ENCODE measurements at regions not wholly inside any gene's neighbourhood (a gene's known extent, or its start where the extent isn't known, plus 50 kb on each side); places are given as distances from the start of the nearest gene placed in this dataset.

DNA sequence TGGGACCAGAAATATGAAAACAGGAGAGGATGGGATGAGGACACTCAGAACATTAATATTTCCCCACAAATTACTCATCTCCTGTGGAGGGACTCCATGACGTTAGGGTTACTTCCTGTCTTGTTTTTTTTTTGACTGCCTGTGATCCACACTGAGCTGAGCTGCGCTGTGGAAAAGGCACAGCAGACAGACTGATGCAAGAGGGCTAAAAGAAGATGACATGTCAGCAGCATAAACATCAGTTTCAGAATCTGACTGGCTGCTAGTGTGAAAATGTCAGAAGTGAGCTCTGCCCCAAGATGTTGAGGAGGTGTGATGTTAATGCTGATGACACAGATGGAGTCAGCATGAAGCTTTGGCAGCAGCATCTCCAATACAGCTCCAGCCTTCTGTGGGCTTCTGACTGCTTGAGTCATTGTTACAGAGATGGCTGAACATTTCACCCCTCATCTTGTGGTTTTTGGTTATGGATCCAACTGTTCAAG is 286.8 kb downstream of the BLID start:
- H3K27me3 ChIP-seq: no peaks in the 10 kb centered on the region
- intact Hi-C loops (cut with DNase I): no loop called here
- peak; percentile 95 for ATAC-seq

DNA sequence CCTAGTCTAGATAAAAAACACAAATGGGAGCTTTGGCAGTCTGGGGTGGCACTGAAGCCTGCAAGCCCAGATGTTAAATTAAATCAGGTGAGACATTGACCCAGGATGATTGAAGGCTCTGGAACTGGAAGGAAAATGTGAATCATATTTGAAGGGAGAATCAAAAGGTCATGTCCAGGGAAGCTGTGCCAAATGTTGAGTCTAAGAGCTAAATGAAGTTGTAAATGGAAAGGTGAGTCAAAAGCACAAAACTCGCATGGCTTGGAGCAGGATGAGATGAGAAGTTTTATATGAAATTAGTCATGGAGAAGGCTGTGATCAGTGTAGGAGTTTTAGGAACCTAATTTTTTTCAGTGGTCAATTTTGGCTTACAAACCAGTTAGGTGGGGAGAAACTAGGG is 301.1 kb downstream of the BLID start:
- ATAC-seq (no peak), DNase-seq (no peak)
- Histone ChIP-seq H3K4me1 (no peaks in the 10 kb centered on the region), H3K9me3 (peaks cover 0 to 33% of the 10 kb centered on the region in 2 donors), H3K27me3 (no peaks in the 10 kb centered on the region), H3K27ac (no peak overlapping the region), H3K4me3 (no peak overlapping the region), H3K36me3 (no peaks in the 10 kb centered on the region)
- intact Hi-C loops (cut with DNase I): no loop called here
- TF ChIP-seq, protein P1, sequence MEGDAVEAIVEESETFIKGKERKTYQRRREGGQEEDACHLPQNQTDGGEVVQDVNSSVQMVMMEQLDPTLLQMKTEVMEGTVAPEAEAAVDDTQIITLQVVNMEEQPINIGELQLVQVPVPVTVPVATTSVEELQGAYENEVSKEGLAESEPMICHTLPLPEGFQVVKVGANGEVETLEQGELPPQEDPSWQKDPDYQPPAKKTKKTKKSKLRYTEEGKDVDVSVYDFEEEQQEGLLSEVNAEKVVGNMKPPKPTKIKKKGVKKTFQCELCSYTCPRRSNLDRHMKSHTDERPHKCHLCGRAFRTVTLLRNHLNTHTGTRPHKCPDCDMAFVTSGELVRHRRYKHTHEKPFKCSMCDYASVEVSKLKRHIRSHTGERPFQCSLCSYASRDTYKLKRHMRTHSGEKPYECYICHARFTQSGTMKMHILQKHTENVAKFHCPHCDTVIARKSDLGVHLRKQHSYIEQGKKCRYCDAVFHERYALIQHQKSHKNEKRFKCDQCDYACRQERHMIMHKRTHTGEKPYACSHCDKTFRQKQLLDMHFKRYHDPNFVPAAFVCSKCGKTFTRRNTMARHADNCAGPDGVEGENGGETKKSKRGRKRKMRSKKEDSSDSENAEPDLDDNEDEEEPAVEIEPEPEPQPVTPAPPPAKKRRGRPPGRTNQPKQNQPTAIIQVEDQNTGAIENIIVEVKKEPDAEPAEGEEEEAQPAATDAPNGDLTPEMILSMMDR (IDR thresholded peaks at IDR 0.05): no peak

More for the DNA sequence above, 286.8 kb downstream of the BLID start:
- H3K4me3 ChIP-seq: no peak overlapping the region
- TF ChIP-seq, protein P1 (IDR thresholded peaks at IDR 0.05): no peak
- no peak overlapping the region for H3K27ac ChIP-seq
- H3K9me3 ChIP-seq: peaks cover 0 to 19% of the 10 kb centered on the region in 2 donors
- no peaks in the 10 kb centered on the region for H3K4me1 ChIP-seq
- DNase-seq: peak in 3 of 4 donors; percentile 32 to 70 (median 54)
- no peaks in the 10 kb centered on the region for H3K36me3 ChIP-seq

DNA sequence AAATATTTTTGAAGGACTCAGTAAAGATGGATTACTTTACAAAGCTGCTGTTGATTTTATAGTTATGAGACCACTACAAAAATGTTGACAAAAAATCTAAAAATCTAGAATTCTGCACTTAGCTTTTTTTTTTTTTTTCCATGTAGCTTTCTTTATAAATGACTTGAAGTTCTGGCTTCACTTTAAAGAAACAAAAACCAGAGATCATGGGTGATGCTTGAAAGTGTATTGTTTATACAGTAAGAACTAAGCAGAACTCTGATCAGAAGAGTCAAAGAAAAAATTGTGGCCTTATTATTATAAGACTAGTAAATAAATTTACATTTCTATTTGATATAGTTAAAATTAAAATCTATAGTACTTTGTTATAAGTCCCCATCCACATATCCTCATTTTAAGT is 301.7 kb downstream of the BLID start:
- Histone ChIP-seq H3K4me1 (no peaks in the 10 kb centered on the region), H3K4me3 (no peak overlapping the region), H3K27ac (no peak overlapping the region), H3K9me3 (peaks cover 0 to 33% of the 10 kb centered on the region in 2 donors), H3K36me3 (no peaks in the 10 kb centered on the region), H3K27me3 (no peaks in the 10 kb centered on the region)
- intact Hi-C loops (cut with DNase I): no loop called here
- DNase-seq (no peak), ATAC-seq (no peak)
- TF ChIP-seq, protein P1 (IDR thresholded peaks at IDR 0.05): no peak

DNA sequence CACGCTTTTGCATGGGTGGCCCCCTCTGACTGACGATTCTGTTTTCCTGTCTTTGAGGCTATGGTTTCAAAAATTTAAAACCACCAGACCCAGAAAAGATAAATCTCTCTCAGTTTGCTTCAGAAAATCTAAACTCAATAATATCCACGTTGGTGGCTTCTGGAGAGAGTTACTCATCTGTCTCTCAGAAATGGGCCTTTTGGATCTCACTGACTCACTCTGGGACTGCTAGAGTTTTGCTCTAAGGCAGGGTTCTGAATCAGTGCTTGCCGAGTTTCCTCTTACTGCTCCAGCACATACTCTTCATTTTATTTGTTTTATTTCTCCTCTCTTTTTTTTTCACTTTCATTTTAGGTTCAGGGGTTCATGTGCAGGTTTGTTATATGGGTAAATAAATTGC is 305.7 kb downstream of the BLID start:
- Histone ChIP-seq H3K4me3 (no peak overlapping the region), H3K4me1 (no peaks in the 10 kb centered on the region), H3K27ac (no peak overlapping the region), H3K36me3 (no peaks in the 10 kb centered on the region), H3K9me3 (peaks cover 0 to 22% of the 10 kb centered on the region in 2 donors), H3K27me3 (no peaks in the 10 kb centered on the region)
- DNase-seq: no peak
- TF ChIP-seq, protein P1 (IDR thresholded peaks at IDR 0.05): no peak
- intact Hi-C loops (cut with DNase I): no loop called here
- ATAC-seq: peak; percentile 44

DNA sequence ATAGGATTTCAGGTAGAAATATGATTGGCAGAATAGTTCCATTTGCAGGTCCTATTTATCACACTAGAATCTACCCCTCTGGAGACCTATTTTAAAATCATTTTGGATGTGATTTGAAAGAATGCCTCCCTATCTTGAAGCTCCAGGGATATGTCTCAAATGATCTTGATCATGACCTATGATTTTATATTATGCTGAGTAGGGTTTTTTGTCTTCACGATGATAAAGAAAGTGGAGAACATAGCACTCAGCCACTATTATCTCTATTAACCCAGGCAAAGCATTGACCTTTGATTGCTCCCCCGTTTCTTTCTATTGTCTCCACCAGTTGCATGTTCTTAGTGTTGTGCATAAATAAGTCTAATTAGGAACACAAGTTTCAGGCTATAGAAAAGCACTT is 307.9 kb downstream of the BLID start:
- intact Hi-C loops (cut with DNase I): no loop called here
- no peaks in the 10 kb centered on the region for H3K27me3 ChIP-seq
- DNase-seq: no peak
- H3K36me3 ChIP-seq: no peaks in the 10 kb centered on the region
- TF ChIP-seq, protein P1 (IDR thresholded peaks at IDR 0.05): no peak
- no peak for ATAC-seq
- no peak overlapping the region for H3K4me3 ChIP-seq
- no peaks in the 10 kb centered on the region for H3K4me1 ChIP-seq
- H3K9me3 ChIP-seq: peaks cover 0 to 13% of the 10 kb centered on the region in 2 donors
- no peak overlapping the region for H3K27ac ChIP-seq
